ENCODE measurements at regions not wholly inside any gene's neighbourhood (a gene's known extent, or its start where the extent isn't known, plus 50 kb on each side); places are given as distances from the start of the nearest gene placed in this dataset.

DNA sequence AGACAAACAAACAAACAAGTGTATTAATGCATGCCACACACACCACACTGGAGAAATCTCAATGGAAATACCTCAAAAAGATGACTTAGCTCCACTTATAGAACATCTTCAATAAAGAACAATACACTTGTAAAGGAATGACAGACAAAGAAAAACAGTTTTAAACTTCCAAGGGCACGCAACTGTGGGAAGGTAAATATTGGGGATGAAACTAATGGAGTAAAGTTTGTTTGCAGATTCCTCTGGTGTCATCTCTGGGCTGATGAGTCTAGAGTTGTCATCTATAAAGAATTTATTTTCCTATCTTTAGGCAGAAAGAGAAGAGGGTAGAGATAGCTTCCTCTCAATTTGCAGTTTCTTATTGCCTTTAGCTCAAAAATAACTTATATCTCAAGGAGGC is 144.0 kb upstream of the ZC3H15 start:
- no peak overlapping the region for H3K4me2 ChIP-seq (ENCODE audit: low read depth, low read length, poor library complexity, severe bottlenecking)
- TF ChIP-seq, protein P1, sequence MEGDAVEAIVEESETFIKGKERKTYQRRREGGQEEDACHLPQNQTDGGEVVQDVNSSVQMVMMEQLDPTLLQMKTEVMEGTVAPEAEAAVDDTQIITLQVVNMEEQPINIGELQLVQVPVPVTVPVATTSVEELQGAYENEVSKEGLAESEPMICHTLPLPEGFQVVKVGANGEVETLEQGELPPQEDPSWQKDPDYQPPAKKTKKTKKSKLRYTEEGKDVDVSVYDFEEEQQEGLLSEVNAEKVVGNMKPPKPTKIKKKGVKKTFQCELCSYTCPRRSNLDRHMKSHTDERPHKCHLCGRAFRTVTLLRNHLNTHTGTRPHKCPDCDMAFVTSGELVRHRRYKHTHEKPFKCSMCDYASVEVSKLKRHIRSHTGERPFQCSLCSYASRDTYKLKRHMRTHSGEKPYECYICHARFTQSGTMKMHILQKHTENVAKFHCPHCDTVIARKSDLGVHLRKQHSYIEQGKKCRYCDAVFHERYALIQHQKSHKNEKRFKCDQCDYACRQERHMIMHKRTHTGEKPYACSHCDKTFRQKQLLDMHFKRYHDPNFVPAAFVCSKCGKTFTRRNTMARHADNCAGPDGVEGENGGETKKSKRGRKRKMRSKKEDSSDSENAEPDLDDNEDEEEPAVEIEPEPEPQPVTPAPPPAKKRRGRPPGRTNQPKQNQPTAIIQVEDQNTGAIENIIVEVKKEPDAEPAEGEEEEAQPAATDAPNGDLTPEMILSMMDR (conservative IDR thresholded peaks at IDR 0.05; ENCODE audit: low read length), result no peak
- no peak for TF ChIP-seq EZH2phosphoT487 (IDR thresholded peaks at IDR 0.05; ENCODE audit: borderline replicate concordance)
- H4K20me1 ChIP-seq (ENCODE audit: insufficient read depth, low read length, poor library complexity, severe bottlenecking), result no peaks in the 10 kb centered on the region
- H3F3A ChIP-seq (ENCODE audit: low read depth), result no peaks in the 10 kb centered on the region
- H3K79me2 ChIP-seq (ENCODE audit: insufficient read depth, low read length), result no peaks in the 10 kb centered on the region
- H3K4me1 ChIP-seq (ENCODE audit: insufficient read depth, low read length, poor library complexity, severe bottlenecking), result no peaks in the 10 kb centered on the region
- no peaks in the 10 kb centered on the region for H3K9me2 ChIP-seq (replicated peaks; ENCODE audit: low read depth, low read length)
- H3K36me3 ChIP-seq (ENCODE audit: insufficient read depth, low read length), result no peaks in the 10 kb centered on the region
- H3K27me3 ChIP-seq (ENCODE audit: insufficient read depth, low read length, poor library complexity, severe bottlenecking), result no peaks in the 10 kb centered on the region
- no peak overlapping the region for H3K9ac ChIP-seq (ENCODE audit: low read depth, low read length, poor library complexity, severe bottlenecking)
- H2AFZ ChIP-seq (ENCODE audit: low read length), result no peak overlapping the region
- H3K9me3 ChIP-seq (ENCODE audit: insufficient read depth, low read depth, low read length), result no peaks in the 10 kb centered on the region
- no peak overlapping the region for H3K4me3 ChIP-seq (ENCODE audit: low read length, poor library complexity, severe bottlenecking)

DNA sequence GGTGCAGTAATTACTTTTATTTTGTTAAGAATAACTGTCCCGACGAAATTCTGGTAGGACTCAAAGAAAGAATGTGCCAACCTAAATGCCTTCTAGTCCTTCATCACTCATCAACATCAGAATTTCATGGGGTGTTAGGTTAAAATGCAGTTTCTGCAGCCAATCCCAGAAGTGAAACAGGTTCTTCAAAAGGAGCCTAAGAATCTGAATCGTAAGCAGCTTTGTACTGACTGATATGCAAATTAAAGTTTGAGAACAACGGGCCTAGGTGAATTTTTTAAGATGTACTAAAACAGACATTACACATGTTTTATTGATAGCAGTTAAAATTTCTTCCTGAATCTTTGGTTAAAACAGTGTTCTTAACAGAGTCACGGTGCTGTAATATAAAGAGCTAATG is 140.3 kb upstream of the ZC3H15 start:
- Histone ChIP-seq H2AFZ (ENCODE audit: low read length) (no peak overlapping the region), H3K9ac (ENCODE audit: low read depth, low read length, poor library complexity, severe bottlenecking) (no peak overlapping the region)

DNA sequence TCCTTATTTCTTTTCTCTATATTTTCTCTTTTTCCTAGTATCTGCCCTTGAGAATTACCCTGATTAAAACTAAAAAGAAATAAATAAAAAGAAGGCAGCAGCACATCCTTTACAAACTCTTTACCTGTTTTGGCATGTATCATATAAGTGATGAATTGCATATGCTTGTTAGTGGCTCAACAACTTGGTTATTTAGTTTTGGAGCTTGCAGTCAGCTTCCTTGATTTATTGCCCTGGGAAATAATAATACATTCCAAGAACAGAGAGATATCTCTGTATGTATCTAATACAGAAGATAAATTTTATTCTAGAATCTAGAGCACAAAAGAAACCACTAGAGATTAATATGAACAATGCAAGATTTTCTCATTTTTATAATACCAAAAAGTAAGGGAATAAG is 139.8 kb upstream of the ZC3H15 start:
- no peaks in the 10 kb centered on the region for H3F3A ChIP-seq (ENCODE audit: low read depth)
- no peaks in the 10 kb centered on the region for H3K9me3 ChIP-seq (ENCODE audit: insufficient read depth, low read depth, low read length)
- H3K79me2 ChIP-seq (ENCODE audit: insufficient read depth, low read length), result no peaks in the 10 kb centered on the region
- H4K20me1 ChIP-seq (ENCODE audit: insufficient read depth, low read length, poor library complexity, severe bottlenecking), result no peaks in the 10 kb centered on the region
- no peaks in the 10 kb centered on the region for H3K27me3 ChIP-seq (ENCODE audit: insufficient read depth, low read length, poor library complexity, severe bottlenecking)
- no peak overlapping the region for H3K9ac ChIP-seq (ENCODE audit: low read depth, low read length, poor library complexity, severe bottlenecking)
- no peaks in the 10 kb centered on the region for H3K4me1 ChIP-seq (ENCODE audit: insufficient read depth, low read length, poor library complexity, severe bottlenecking)
- no peak for TF ChIP-seq EZH2phosphoT487 (IDR thresholded peaks at IDR 0.05; ENCODE audit: borderline replicate concordance)
- TF ChIP-seq, protein P1 (conservative IDR thresholded peaks at IDR 0.05; ENCODE audit: low read length), result no peak
- H2AFZ ChIP-seq (ENCODE audit: low read length), result no peak overlapping the region
- no peaks in the 10 kb centered on the region for H3K9me2 ChIP-seq (replicated peaks; ENCODE audit: low read depth, low read length)
- no peak overlapping the region for H3K4me3 ChIP-seq (ENCODE audit: low read length, poor library complexity, severe bottlenecking)
- no peak overlapping the region for H3K4me2 ChIP-seq (ENCODE audit: low read depth, low read length, poor library complexity, severe bottlenecking)
- H3K36me3 ChIP-seq (ENCODE audit: insufficient read depth, low read length), result no peaks in the 10 kb centered on the region

More for the DNA sequence above, 140.3 kb upstream of the ZC3H15 start:
- H3K4me2 ChIP-seq (ENCODE audit: low read depth, low read length, poor library complexity, severe bottlenecking), result no peak overlapping the region
- no peaks in the 10 kb centered on the region for H3F3A ChIP-seq (ENCODE audit: low read depth)
- no peak overlapping the region for H3K4me3 ChIP-seq (ENCODE audit: low read length, poor library complexity, severe bottlenecking)
- H3K4me1 ChIP-seq (ENCODE audit: insufficient read depth, low read length, poor library complexity, severe bottlenecking), result no peaks in the 10 kb centered on the region
- TF ChIP-seq, protein P1 (conservative IDR thresholded peaks at IDR 0.05; ENCODE audit: low read length), result no peak
- TF ChIP-seq EZH2phosphoT487 (IDR thresholded peaks at IDR 0.05; ENCODE audit: borderline replicate concordance), result no peak
- H3K9me2 ChIP-seq (replicated peaks; ENCODE audit: low read depth, low read length), result no peaks in the 10 kb centered on the region
- H3K27me3 ChIP-seq (ENCODE audit: insufficient read depth, low read length, poor library complexity, severe bottlenecking), result no peaks in the 10 kb centered on the region
- no peaks in the 10 kb centered on the region for H4K20me1 ChIP-seq (ENCODE audit: insufficient read depth, low read length, poor library complexity, severe bottlenecking)
- H3K79me2 ChIP-seq (ENCODE audit: insufficient read depth, low read length), result no peaks in the 10 kb centered on the region
- no peaks in the 10 kb centered on the region for H3K9me3 ChIP-seq (ENCODE audit: insufficient read depth, low read depth, low read length)
- H3K36me3 ChIP-seq (ENCODE audit: insufficient read depth, low read length), result no peaks in the 10 kb centered on the region

Measured in Loucy (cell line).